Activated B cell treated with CpG ODN at 0.5 μM for 24 hours (primary cell): ENCODE measurements at regions not wholly inside any gene's neighbourhood (a gene's known extent, or its start where the extent isn't known, plus 50 kb on each side); places are given as distances from the start of the nearest gene placed in this dataset.

ENCODE experiments used
- ATAC-seq: fragments of 200-7000 bp; cut with Tn5 transposase; one replicate; pipeline ENCODE4 v1.10.0; 2021; ENCODE audit warnings: low read depth, mild to moderate bottlenecking, moderate library complexity
- CTCF ChIA-PET: fragments of 350-600 bp; sonication (Branson Sonifier 250); formaldehyde crosslinking; loops from one replicate; lab custom pipeline; 2021; ENCODE audit warnings: antibody characterized with exemption; lab: Charles Lee
- POLR2A ChIA-PET: fragments of 350-600 bp; sonication (Branson Sonifier 250); formaldehyde crosslinking; loops from one replicate; lab custom pipeline; 2021; ENCODE audit warnings: antibody characterized with exemption; lab: Charles Lee
- DNase-seq: peaks from one replicate; pipeline ENCODE4 v3.0.0; 2022
- H3K27ac Mint-ChIP-seq: one replicate; pipeline ENCODE4 v1.8.0; 2020; ENCODE audit warnings: mixed read lengths
- H3K27me3 Mint-ChIP-seq: one replicate; pipeline ENCODE4 v1.8.0; 2021; ENCODE audit warnings: mixed read lengths
- H3K36me3 Mint-ChIP-seq: one replicate; pipeline ENCODE4 v1.8.0; 2021; ENCODE audit warnings: low read depth, mixed read lengths
- H3K4me1 Mint-ChIP-seq: one replicate; pipeline ENCODE4 v1.8.0; 2021; ENCODE audit warnings: mixed read lengths
- H3K4me3 Mint-ChIP-seq: one replicate; pipeline ENCODE4 v1.8.0; 2020; ENCODE audit warnings: mild to moderate bottlenecking, mixed read lengths
- H3K9me3 Mint-ChIP-seq: one replicate; pipeline ENCODE4 v1.8.0; 2020; ENCODE audit warnings: mixed read lengths
- CTCF ChIP-seq: fragments of 200-600 bp; IDR thresholded peaks from one replicate; pipeline ENCODE4 v1.8.0; 2022; ENCODE audit warnings: antibody characterized with exemption, mild to moderate bottlenecking
- intact Hi-C: fragments of 100-400 bp; cut with micrococcal nuclease; formaldehyde crosslinking; loops from one replicate; pipeline ENCODE4 v1.15.1; 2024

GRCh38 chr6:105832313-105832761 lies 253.8 kb upstream of the PRDM1 start:
- ATAC-seq = no peak
- Mint-ChIP-seq H3K36me3 (no peaks in the 10 kb centered on the region), H3K4me3 (no peak overlapping the region), H3K27me3 (no peaks in the 10 kb centered on the region), H3K27ac (no peak overlapping the region), H3K9me3 (no peaks in the 10 kb centered on the region), H3K4me1 (peaks cover 20% of the 10 kb centered on the region)
- intact Hi-C loops = no loop called here
- ChIA-PET CTCF (no interaction called here), POLR2A (no interaction called here)
- no peak for DNase-seq
- no peak for TF ChIP-seq CTCF

- ATAC-seq (no peak), DNase-seq (no peak)
- no peak overlapping the region for H3K4me3 Mint-ChIP-seq
- TF ChIP-seq CTCF = no peak
- H3K27me3 Mint-ChIP-seq = no peaks in the 10 kb centered on the region
- no peaks in the 10 kb centered on the region for H3K9me3 Mint-ChIP-seq
- H3K27ac Mint-ChIP-seq = no peak overlapping the region
- POLR2A ChIA-PET = no interaction called here
- CTCF ChIA-PET = no interaction called here
- intact Hi-C loops = no loop called here
- peaks cover 16% of the 10 kb centered on the region for H3K4me1 Mint-ChIP-seq
- no peaks in the 10 kb centered on the region for H3K36me3 Mint-ChIP-seq
These were observed 254.6 kb upstream of the PRDM1 start for GRCh38 chr6:105831311-105832097.

DNA sequence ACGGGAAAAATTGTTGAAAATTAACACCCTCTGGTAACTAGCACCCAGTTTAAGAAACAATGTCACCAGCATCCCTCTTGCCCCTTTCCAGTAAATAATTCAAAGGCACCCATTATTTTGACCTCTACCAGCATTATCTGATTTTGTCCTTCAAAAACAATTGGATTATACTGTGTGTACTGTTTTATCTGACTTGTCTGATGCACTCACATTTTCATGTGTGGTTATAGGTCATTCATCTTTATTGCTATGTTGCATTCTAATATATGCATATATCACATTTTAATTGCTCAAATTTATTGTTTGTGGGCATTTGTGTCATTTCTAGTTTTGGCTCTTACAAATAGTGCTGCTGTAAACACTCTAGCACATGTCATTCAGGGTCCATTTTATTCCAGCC lies 260.9 kb upstream of the PRDM1 start:
- no peak for TF ChIP-seq CTCF
- H3K27me3 Mint-ChIP-seq = no peaks in the 10 kb centered on the region
- DNase-seq = no peak
- no peak overlapping the region for H3K4me3 Mint-ChIP-seq
- peaks cover 4% of the 10 kb centered on the region for H3K4me1 Mint-ChIP-seq
- intact Hi-C loops = no loop called here
- POLR2A ChIA-PET = no interaction called here
- no peak overlapping the region for H3K27ac Mint-ChIP-seq
- ATAC-seq = no peak
- H3K9me3 Mint-ChIP-seq = peaks cover 3% of the 10 kb centered on the region
- no peaks in the 10 kb centered on the region for H3K36me3 Mint-ChIP-seq
- CTCF ChIA-PET = no interaction called here

DNA sequence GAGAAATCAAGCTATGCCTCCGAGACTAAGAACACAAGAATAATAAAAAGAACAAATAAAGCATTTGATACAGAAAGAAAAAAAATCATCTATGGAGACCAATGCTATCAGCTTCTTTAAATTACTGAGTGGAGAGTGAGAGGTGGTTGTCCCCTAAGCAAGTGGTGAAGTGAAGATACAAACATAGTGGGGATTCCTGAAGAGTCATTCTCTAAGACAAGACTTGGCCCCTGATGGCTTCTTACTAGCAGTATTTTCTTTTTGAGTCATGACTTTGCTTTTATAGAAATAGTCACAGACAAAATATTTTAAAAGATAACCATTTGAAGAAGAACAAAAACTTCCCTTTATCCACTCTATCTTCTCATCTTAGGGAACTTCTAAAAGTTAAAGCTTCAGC lies 261.4 kb upstream of the PRDM1 start:
- DNase-seq (no peak), ATAC-seq (no peak)
- Mint-ChIP-seq H3K36me3 (no peaks in the 10 kb centered on the region), H3K4me1 (peaks cover 4% of the 10 kb centered on the region), H3K9me3 (peaks cover 3% of the 10 kb centered on the region), H3K4me3 (no peak overlapping the region), H3K27me3 (no peaks in the 10 kb centered on the region), H3K27ac (no peak overlapping the region)
- no peak for TF ChIP-seq CTCF
- POLR2A ChIA-PET = no interaction called here
- intact Hi-C loops = no loop called here
- CTCF ChIA-PET = no interaction called here

GRCh38 chr6:105821777-105822176 lies 264.4 kb upstream of the PRDM1 start:
- Mint-ChIP-seq H3K9me3 (peaks cover 3% of the 10 kb centered on the region), H3K4me1 (peaks cover 4% of the 10 kb centered on the region), H3K36me3 (no peaks in the 10 kb centered on the region), H3K27ac (no peak overlapping the region), H3K27me3 (no peaks in the 10 kb centered on the region), H3K4me3 (no peak overlapping the region)
- ChIA-PET CTCF (no interaction called here), POLR2A (no interaction called here)
- no peak for ATAC-seq
- intact Hi-C loops = no loop called here
- DNase-seq = no peak
- TF ChIP-seq CTCF = no peak
